Prostate gland (tissue), 2 donors: ENCODE measurements at regions not wholly inside any gene's neighbourhood (a gene's known extent, or its start where the extent isn't known, plus 50 kb on each side); places are given as distances from the start of the nearest gene placed in this dataset.

ENCODE experiments used
- DNase-seq: peaks from one replicate; pipeline ENCODE4 v3.0.0-alpha.2; 2019; ENCODE audit warnings: low spot score
- H3K27ac ChIP-seq, 2 donors: fragments of 200-600 bp; sonication (generic); 2 replicates each; pipeline ENCODE4 v1.5.1; 2017 to 2019
- H3K27me3 ChIP-seq: fragments of 200-600 bp; sonication (generic); replicated peaks from 2 replicates; pipeline ENCODE4 v1.5.1; 2019; ENCODE audit not compliant: insufficient read depth
- H3K36me3 ChIP-seq, 2 donors: fragments of 200-600 bp; sonication (generic); 1 replicate in 1 of 2; 2 replicates in 1 of 2; pipeline versions ENCODE4 v1.5.1 to v1.8.1; 2017 to 2019
- H3K4me1 ChIP-seq: fragments of 200-600 bp; sonication (generic); replicated peaks from 2 replicates; pipeline ENCODE4 v1.5.1; 2019
- H3K4me3 ChIP-seq, 2 donors: fragments of 200-600 bp; sonication (generic); 2 replicates each; pipeline ENCODE4 v1.5.1; 2017 to 2019
- H3K9me3 ChIP-seq: fragments of 200-600 bp; sonication (generic); 2 replicates; pipeline ENCODE4 v1.5.1; 2017
- CTCF ChIP-seq, 4 experiments: fragments of 200-600 bp in 2 of 4; fragments of 450-650 bp in 2 of 4; sonication (generic) in 2 of 4; IDR thresholded peaks; 1 replicate in 3 of 4; 2 replicates in 1 of 4; pipeline ENCODE4 v1.5.1; 2016 to 2019; ENCODE audit warnings: antibody characterized with exemption in 4 of 4, mild to moderate bottlenecking in 2 of 4, moderate library complexity in 2 of 4
- POLR2A ChIP-seq: fragments of 450-650 bp; IDR thresholded peaks from one replicate; pipeline ENCODE4 v1.6.1; 2016; ENCODE audit warnings: antibody characterized with exemption, mild to moderate bottlenecking
- POLR2AphosphoS5 ChIP-seq: sonication (generic); formaldehyde crosslinking; IDR thresholded peaks from one replicate; pipeline ENCODE4 v1.6.1; 2017; ENCODE audit warnings: antibody characterized with exemption
- WGBS: methylation state at CpG from one replicate; pipeline ENCODE4 v1.1.5; 2018; 5-methylcytosine and 5-hydroxymethylcytosine counted together
- intact Hi-C: fragments of 100-400 bp; cut with DNase I; formaldehyde crosslinking; loops from one replicate; pipeline ENCODE4 v1.14.2; 2022

- no peak for DNase-seq
- H3K27me3 ChIP-seq: no peaks in the 10 kb centered on the region
- no peaks in the 10 kb centered on the region for H3K36me3 ChIP-seq
- no peaks in the 10 kb centered on the region for H3K4me1 ChIP-seq
- no peaks in the 10 kb centered on the region for H3K9me3 ChIP-seq
- no peak for TF ChIP-seq POLR2AphosphoS5
- TF ChIP-seq CTCF (IDR thresholded peaks at IDR 0.05): no peak
- TF ChIP-seq POLR2A: no peak
- intact Hi-C loops: no loop called here
- no peak overlapping the region for H3K27ac ChIP-seq
- WGBS: 65% methylated on average over 7 of the region's 7 CpGs
- no peak overlapping the region for H3K4me3 ChIP-seq
Measured at GRCh38 chr16:13829697-13830299, 90.2 kb upstream of the ERCC4 start.

- TF ChIP-seq CTCF (IDR thresholded peaks at IDR 0.05) (no peak), POLR2AphosphoS5 (no peak), POLR2A (no peak)
- H3K4me1 ChIP-seq: no peaks in the 10 kb centered on the region
- 55% methylated on average over 2 of the region's 2 CpGs for WGBS
- no peaks in the 10 kb centered on the region for H3K9me3 ChIP-seq
- H3K27me3 ChIP-seq: no peaks in the 10 kb centered on the region
- no peak for DNase-seq
- no peak overlapping the region for H3K27ac ChIP-seq
- intact Hi-C loops: no loop called here
- H3K4me3 ChIP-seq: no peak overlapping the region
- no peaks in the 10 kb centered on the region for H3K36me3 ChIP-seq
Measured at GRCh38 chr16:13833515-13833914, 86.4 kb upstream of the ERCC4 start.

DNA sequence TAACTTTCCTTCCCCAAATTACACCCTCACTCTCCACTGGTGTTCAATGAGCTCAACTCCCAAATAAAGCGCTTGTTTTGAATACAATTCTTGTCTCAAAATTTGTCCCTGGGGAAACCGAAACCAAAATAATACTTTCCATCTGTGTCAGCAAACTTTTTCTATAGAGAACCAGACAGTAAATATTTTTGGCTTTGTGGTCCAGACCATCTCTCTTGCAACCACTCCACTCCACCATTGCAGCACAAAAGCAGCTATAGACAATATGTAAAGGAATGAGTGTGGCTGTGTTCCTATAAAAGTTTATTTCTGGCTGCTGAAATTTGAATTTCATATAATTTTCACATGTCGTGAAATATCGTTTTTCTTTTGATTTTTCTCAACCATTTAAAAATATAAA is 84.6 kb upstream of the ERCC4 start:
- Histone ChIP-seq H3K9me3 (no peaks in the 10 kb centered on the region), H3K4me1 (no peaks in the 10 kb centered on the region), H3K27ac (no peak overlapping the region), H3K4me3 (no peak overlapping the region), H3K36me3 (no peaks in the 10 kb centered on the region), H3K27me3 (no peaks in the 10 kb centered on the region)
- intact Hi-C loops: no loop called here
- TF ChIP-seq CTCF (IDR thresholded peaks at IDR 0.05) (no peak), POLR2AphosphoS5 (no peak), POLR2A (no peak)
- no peak for DNase-seq
- 85% methylated on average over 4 of the region's 4 CpGs for WGBS

DNA sequence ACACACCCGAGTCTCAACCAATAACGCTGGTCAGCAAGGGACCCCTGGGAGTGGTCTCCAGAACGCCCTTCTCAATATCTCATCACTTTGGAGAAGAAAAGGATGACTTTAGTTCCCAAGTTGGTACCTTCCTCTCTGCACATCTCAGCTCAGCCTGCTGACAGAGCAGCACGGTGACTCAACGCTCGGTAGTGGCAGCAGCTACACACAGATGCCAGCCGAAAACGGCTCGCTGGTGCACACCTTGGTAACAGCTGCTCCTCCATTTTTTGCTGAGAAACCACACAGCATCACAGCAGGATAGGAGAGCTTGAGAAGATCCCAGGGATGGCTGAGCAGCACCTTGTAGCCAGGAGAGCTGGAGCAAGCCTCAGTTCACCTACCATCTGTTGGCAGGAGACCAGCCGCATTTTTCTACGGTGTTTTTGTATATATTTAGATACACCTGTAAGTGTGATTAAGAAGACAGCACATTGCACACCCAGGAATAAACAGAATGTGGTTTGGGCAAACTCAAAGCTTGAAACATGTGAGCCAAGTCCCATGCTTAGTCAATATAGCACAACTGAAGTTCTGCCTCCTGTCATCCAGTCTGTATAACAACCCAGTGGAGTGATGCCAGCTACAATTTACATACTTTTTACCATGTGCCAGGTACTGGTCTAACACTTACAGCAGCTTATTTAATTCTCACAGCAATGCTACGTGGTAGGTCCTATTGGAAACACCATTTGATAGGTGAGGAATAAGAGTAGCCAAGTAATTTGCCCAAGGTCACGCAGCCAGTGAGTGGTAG is 83.8 kb upstream of the ERCC4 start:
- TF ChIP-seq POLR2A: no peak
- no peak for TF ChIP-seq CTCF (IDR thresholded peaks at IDR 0.05)
- TF ChIP-seq POLR2AphosphoS5: no peak
- no peaks in the 10 kb centered on the region for H3K27me3 ChIP-seq
- no peaks in the 10 kb centered on the region for H3K4me1 ChIP-seq
- no peak overlapping the region for H3K4me3 ChIP-seq
- intact Hi-C loops: no loop called here
- 87% methylated on average over 13 of the region's 13 CpGs for WGBS
- no peaks in the 10 kb centered on the region for H3K9me3 ChIP-seq
- no peaks in the 10 kb centered on the region for H3K36me3 ChIP-seq
- no peak overlapping the region for H3K27ac ChIP-seq
- DNase-seq: no peak
